ENCODE measurements at regions not wholly inside any gene's neighbourhood (a gene's known extent, or its start where the extent isn't known, plus 50 kb on each side); places are given as distances from the start of the nearest gene placed in this dataset.
"Not testable (repeated sequence)": the region's sequence is repeated elsewhere in the genome, so short reads cannot be mapped to it uniquely, and the experiment has no call there.

DNA sequence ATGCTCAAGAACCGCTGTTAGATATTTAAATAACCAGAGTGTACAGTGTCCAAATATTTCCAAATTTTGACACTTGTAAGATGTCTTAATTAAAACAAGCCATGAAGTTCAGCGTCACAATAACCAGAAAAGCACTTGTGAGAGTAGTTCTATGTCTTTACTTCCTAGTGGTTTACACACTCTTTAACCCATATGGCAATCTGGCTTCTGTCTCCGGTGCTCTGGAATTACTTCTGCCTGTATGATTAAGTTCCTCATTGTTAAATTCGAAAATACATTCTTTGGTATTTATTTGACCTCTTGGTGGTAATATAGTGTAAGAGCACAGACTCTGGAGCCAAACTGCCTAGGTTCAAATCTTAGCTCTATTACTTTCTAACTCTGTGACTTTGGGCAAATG lies 89.9 kb upstream of the NOTCH2NLA start:
- DNase-seq: not testable (repeated sequence)

DNA sequence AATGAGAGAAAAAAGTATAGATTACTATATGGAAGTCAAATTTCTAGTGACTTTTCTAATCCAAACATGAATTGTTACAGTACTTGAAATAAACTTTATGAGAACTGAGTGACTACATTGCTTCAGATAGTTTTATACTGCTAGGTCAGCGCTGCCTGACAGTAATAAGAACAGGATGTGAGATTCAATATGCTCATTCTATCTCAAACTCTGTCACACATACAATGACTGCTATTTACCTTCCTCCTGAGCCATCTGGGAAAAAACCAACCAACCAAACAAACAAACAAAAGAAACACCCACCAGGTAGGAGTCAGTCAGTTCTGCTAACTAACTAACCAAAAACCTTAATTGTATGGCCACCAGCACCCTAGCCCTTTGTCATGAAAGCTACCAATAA lies 89.0 kb upstream of the NOTCH2NLA start:
- DNase-seq: not testable (repeated sequence)

- not testable (repeated sequence) for DNase-seq
These were observed 85.8 kb upstream of the NOTCH2NLA start for GRCh38 chr1:146314449-146315246.

DNA sequence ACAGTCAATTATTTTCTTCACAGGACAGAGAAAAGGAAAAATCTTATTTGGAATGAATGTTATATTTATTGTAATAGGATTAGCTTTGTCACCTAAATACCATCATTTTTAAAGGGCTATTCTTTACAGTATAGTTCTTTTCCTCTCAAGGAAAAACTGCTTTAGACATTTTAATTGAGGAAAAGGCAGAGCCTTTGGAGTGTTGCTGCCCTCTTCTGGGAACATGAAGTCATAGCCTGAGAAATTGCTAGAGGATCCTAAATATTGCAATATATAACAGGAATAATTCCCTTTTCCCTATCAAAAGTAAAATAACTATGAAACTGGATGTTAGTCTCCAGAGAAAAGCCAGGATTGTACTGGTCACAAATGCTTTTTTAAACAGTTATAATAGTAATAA lies 81.8 kb upstream of the NOTCH2NLA start:
- DNase-seq: not testable (repeated sequence)

GRCh38 chr1:146309427-146309826 lies 80.6 kb upstream of the NOTCH2NLA start:
- not testable (repeated sequence) for DNase-seq

DNA sequence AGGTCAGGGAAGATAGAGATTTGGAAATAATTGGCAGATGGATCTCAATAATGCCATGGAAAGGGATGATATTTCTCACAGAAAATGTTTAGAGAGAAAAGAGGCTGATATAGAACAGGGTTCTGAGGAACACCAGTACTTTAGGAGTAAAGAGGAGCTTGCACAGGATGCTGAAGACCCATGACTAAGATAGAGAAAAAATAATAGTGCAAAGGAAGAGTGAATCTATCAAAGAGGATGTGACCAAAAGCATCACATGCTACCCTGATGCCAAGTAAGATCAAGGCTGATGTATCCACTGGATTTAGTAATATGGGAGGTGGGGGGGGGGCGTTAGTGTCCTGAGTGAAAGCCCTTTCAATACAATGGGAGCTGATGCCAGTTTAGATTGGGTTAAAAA lies 80.1 kb upstream of the NOTCH2NLA start:
- DNase-seq: not testable (repeated sequence)

DNA sequence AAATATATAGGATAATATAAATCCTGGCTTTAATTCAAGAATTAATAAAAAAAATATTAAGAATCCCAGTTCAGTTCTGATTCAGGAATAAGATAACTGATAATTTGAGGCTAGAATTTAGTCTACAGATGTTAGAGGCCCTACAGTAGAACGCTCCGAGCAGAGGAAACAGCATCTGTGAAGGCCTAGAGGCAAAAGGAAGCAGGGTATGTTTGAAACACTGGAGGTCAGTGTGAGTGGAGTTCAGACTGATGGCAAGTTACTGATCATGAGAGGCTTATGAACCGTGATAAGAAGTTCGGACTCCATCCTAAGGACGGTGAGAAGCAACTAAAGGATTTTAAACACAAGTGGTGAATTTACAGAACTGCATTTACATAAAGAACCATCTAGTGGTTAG lies 79.3 kb upstream of the NOTCH2NLA start:
- not testable (repeated sequence) for DNase-seq

DNA sequence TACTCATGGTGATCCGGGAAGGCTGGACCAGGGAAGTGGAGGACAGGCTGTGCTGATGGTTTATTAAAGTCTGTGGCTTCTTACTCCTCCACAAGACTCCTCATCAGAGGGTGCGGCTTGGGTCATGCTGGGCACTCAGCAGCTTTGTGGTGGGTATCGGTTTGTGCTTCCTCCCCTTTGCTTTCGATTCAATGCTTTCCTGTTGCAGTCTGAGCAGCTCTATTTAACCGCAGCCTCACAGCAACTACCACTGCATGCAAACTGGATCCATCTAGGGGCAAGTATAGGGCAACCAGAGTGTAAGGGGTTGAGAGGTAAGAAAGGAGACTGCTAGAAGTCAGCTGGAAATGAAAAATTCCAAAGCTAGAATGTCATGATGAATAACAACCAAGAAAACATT lies 78.8 kb upstream of the NOTCH2NLA start:
- DNase-seq: not testable (repeated sequence)

DNA sequence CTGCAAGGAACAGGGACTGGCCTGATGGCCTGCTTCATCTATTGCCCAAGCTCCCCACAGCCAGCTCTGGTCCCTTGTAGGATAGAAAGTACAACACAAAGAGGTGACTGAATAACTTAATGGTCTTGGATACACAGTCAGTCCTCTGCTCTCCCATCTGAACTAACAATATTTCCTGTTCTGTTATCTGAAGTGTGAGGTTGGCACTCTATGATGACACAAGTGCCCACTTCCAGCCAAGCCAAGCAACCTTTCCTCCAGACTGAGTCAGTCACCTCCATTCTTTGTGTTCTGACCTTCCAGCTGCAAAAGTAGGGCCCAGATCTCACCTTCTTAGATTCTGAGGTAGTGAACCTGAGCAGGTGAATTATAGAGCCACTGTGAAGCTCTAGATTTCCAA lies 77.8 kb upstream of the NOTCH2NLA start:
- DNase-seq: not testable (repeated sequence)

- not testable (repeated sequence) for DNase-seq
These were observed 76.6 kb upstream of the NOTCH2NLA start for GRCh38 chr1:146305442-146305841.

DNA sequence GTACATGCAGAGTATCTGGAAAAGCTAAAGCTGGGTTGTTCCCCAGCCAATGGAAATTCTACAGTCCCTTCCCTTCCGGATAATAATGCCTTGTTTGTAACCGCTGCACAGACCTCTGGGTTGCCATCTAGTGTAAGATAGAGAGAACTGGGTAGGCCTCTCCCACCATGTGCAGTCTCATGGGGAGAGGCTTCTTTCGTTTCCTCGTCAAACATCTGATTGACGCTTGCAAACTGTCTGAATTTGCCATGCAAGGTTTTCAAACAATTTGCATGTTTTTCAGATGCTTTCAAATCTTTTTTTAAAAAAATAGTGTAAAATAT lies 69.7 kb upstream of the NOTCH2NLA start:
- DNase-seq: not testable (repeated sequence)

DNA sequence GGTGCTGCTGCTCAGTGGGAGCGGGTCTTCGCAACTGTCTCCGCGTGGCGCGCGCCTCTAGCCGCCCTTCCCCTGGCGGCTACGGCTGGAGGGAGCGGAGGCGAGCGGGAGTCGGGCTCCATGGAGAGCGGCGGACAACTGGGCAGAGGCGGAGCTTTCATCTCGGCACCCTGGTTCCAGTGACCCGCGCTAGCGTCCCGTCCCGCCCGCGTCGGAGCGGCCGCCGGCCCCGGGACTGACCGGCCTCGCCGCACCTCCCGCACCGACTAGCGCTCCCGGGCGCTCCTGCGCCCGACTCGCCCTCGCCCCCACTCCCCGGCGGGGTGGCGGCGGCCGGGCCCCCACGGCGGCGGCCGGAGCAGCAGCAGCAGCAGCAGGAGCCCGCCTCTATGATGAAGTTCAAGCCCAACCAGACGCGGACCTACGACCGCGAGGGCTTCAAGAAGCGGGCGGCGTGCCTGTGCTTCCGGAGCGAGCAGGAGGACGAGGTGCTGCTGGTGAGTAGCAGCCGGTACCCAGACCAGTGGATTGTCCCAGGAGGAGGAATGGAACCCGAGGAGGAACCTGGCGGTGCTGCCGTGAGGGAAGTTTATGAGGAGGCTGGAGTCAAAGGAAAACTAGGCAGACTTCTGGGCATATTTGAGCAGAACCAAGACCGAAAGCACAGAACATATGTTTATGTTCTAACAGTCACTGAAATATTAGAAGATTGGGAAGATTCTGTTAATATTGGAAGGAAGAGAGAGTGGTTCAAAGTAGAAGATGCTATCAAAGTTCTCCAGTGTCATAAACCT lies 69.2 kb upstream of the NOTCH2NLA start:
- DNase-seq: not testable (repeated sequence)

- not testable (repeated sequence) for DNase-seq
These were observed 64.4 kb upstream of the NOTCH2NLA start for GRCh38 chr1:146292940-146293936.

DNA sequence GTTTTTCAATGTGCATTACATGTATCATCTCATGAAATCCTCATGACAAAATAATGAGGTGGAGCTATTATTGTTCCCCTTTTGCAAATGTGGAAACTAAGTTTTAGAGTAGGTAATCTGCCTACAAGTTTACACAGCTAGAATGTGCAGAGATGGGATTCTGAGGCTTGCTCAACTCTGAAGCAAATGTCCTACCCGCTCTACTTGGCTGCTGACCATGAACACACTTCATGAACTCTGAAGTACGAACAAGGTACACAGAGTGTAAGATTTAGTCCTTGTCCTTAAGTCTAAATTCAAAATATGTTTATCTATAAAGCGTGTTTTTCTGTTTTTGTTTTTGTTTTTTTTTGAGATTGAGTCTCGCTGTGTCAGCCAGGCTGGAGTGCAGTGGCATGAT lies 63.6 kb upstream of the NOTCH2NLA start:
- not testable (repeated sequence) for DNase-seq

DNA sequence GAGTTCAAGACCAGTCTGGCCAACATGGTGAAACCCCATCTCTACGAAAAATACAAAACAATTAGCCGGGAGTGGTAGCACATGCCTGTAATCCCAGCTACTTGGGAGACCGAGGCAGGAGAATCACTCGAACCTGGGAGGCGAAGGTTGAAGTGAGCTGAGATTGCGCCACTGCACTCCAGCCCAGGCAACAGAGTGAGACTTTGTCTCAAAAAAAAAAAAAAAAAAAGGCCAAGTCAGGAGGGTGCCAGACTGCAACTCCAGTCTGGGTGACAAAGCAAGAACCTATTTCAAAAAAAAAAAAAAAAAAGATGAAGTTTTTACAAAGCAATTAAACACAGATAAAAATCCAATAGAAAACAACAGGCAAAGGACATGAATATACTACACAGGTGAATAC lies 59.1 kb upstream of the NOTCH2NLA start:
- DNase-seq: not testable (repeated sequence)

GRCh38 chr1:146284760-146285159 lies 55.9 kb upstream of the NOTCH2NLA start:
- DNase-seq: not testable (repeated sequence)

DNA sequence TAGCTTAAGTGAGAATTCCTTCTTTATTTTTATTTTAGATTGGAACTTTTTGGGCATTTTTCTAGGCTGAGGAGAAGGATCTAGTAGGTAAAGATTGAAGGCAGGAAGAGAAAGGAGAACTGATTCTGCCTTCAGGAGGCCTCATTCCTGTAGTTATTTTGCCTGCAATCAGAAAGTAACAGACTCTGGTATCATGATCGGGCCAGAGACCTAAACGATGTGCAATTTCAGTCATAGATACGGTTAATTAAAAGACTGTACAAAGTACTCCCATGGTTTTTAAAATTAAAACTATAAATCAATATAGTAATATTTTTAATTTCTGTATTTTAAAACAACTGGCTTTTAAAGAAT lies 54.7 kb upstream of the NOTCH2NLA start:
- DNase-seq: not testable (repeated sequence)

DNA sequence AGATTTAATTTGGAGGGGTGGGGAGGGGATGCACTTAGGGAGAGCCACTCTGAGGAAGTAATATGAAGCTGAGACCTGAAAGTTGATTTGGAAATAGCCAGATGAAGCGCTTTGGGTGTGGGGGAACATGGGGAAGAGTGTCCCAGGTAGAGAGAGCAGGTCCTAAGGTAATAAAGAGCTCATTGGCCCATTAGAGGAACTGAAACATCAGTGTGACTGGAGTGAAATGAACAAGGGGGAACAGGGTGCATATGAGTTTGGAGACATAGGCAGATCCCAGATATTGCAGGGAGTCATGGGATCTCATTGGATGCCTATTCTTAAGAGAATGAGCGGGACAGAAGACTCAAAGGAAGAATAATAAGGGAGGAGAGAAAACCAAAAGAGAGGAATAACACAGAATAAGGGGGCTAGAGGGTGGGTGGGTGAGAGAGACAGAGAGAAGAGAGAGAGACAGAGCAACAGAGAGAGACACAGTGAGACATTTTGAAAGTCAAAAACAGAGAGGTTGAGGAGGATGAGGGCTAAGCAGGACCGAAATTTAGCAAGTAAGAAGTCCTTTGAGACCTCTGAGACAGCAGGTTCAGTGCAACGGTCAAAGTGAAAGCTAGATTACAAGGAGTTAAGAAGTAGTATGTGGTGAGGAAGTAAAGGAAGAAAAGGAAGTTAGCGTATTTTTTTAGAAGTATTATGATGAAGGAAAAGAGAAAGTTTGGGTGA lies 54.1 kb upstream of the NOTCH2NLA start:
- not testable (repeated sequence) for DNase-seq

DNA sequence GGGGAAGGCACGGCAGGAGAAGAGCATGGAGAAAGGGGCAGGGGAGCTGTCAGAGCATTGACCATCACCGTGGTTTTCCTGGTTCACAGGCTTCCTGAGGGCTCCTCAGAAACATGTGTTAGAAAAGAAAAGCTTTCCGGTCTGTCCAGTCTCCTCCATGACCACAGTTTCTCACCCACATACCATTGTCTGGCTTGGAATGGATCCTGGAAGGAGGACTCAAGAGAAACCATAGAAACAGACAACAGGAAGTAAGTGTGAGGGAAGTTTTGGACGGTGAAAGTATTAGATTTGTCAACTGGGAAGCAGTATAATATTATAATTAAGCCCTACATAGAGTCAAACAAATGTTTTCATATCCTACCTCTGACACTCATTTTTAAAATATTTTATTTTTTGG lies 52.7 kb upstream of the NOTCH2NLA start:
- DNase-seq: not testable (repeated sequence)

DNA sequence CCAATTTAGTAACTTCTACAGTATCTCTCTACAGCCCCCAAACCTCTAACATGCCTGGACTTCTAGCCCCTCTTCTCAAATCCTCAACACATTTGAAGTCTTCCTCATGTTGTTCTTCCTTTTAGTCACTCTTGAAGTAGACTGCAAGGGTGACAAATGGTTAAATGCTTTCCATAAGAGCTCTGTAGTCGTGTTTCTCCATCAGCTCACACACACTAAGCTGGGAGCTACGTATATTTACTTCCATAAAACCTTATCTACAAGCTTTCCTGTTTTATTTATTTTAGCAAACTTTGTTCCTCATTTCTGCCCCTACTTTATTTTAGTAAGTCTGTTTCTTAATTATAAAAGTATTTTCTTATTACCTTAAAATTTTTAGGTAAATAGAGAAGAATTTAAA lies 49.9 kb upstream of the NOTCH2NLA start:
- not testable (repeated sequence) for DNase-seq

Measured in activated effector memory CD4-positive, alpha-beta T cell treated with anti-CD3 and anti-CD28 coated beads, Interleukin-2, amount 50 U/mL, for 16 hours (primary cell).